Neuronal stem cell (in vitro differentiated cells): ENCODE measurements at regions not wholly inside any gene's neighbourhood (a gene's known extent, or its start where the extent isn't known, plus 50 kb on each side); places are given as distances from the start of the nearest gene placed in this dataset.

Experiments
- DNase-seq: peaks from one replicate; pipeline ENCODE4 v3.0.0-alpha.2; 2013; ENCODE audit warnings: low spot score
- H2AFZ ChIP-seq: one replicate; pipeline ENCODE4 v1.6.1; 2013; ENCODE audit warnings: mild to moderate bottlenecking, low read length, inconsistent platforms
- H2AK5ac ChIP-seq: 2 replicates; pipeline ENCODE4 v1.6.1; 2013; ENCODE audit warnings: low read depth, mild to moderate bottlenecking, inconsistent platforms, low read length, moderate library complexity, mixed read lengths
- H2BK120ac ChIP-seq: 2 replicates; pipeline ENCODE4 v1.6.1; 2013; ENCODE audit warnings: low read depth, mild to moderate bottlenecking, inconsistent platforms, low read length, moderate library complexity, mixed read lengths
- H2BK12ac ChIP-seq: one replicate; pipeline ENCODE4 v1.6.1; 2013; ENCODE audit warnings: low read length, inconsistent platforms
- H2BK15ac ChIP-seq: 2 replicates; pipeline ENCODE4 v1.6.1; 2013; ENCODE audit warnings: mild to moderate bottlenecking, low read length, inconsistent platforms, mixed read lengths
- H2BK5ac ChIP-seq: one replicate; pipeline ENCODE4 v1.6.1; 2013; ENCODE audit warnings: inconsistent platforms, mild to moderate bottlenecking, low read length, moderate library complexity
- H3K14ac ChIP-seq: one replicate; pipeline ENCODE4 v1.6.1; 2013; ENCODE audit warnings: low read length, inconsistent platforms
- H3K18ac ChIP-seq: 2 replicates; pipeline ENCODE4 v1.6.1; 2013; ENCODE audit warnings: low read length, inconsistent platforms
- H3K23ac ChIP-seq: 2 replicates; pipeline ENCODE4 v1.6.1; 2013; ENCODE audit warnings: low read depth, mild to moderate bottlenecking, mixed read lengths, low read length, inconsistent platforms; ENCODE audit not compliant: poor library complexity
- H3K27ac ChIP-seq: replicated peaks from 3 replicates; pipeline ENCODE4 v1.5.1; 2013; ENCODE audit warnings: low read length, inconsistent platforms
- H3K27me3 ChIP-seq, 3 experiments: 2 replicates each; pipeline ENCODE4 v1.6.1; 2013; ENCODE audit warnings: low read length in 3 of 3, mild to moderate bottlenecking in 2 of 3, inconsistent platforms in 1 of 3, low read depth in 1 of 3, mixed read lengths in 1 of 3, moderate library complexity in 1 of 3; ENCODE audit not compliant: control insufficient read depth in 3 of 3, insufficient read depth in 3 of 3
- H3K36me3 ChIP-seq, 2 donors: replicated peaks in 1 of 2; 2 replicates each; pipeline ENCODE4 v1.6.1; 2013; ENCODE audit warnings: low read length in 2 of 2; ENCODE audit not compliant: control insufficient read depth in 2 of 2, insufficient read depth in 2 of 2
- H3K4ac ChIP-seq: 2 replicates; pipeline ENCODE4 v1.6.1; 2013; ENCODE audit warnings: inconsistent platforms, mild to moderate bottlenecking, low read length, moderate library complexity
- H3K4me1 ChIP-seq, 2 donors: 1 replicate in 1 of 2; 2 replicates in 1 of 2; pipeline ENCODE4 v1.6.1; 2013; ENCODE audit warnings: low read length in 2 of 2, low read depth in 1 of 2; ENCODE audit not compliant: control insufficient read depth in 2 of 2, insufficient read depth in 1 of 2
- H3K4me2 ChIP-seq: one replicate; pipeline ENCODE4 v1.6.1; 2013; ENCODE audit warnings: mild to moderate bottlenecking, low read length, inconsistent platforms; ENCODE audit not compliant: insufficient read depth, poor library complexity, severe bottlenecking
- H3K4me3 ChIP-seq, 2 donors: 2 replicates each; pipeline ENCODE4 v1.5.1; 2013; ENCODE audit warnings: low read length in 2 of 2, mild to moderate bottlenecking in 2 of 2, inconsistent platforms in 1 of 2, moderate library complexity in 1 of 2
- H3K79me1 ChIP-seq: one replicate; pipeline ENCODE4 v1.6.1; 2013; ENCODE audit warnings: low read depth, mild to moderate bottlenecking, inconsistent platforms, low read length, moderate library complexity
- H3K9ac ChIP-seq: one replicate; pipeline ENCODE4 v1.6.1; 2013; ENCODE audit warnings: mild to moderate bottlenecking, low read depth, low read length, inconsistent platforms; ENCODE audit not compliant: poor library complexity
- H3K9me3 ChIP-seq, 2 donors: replicated peaks in 1 of 2; 2 replicates each; pipeline versions ENCODE3 to v1.6.1; 2013; ENCODE audit warnings: low read length in 2 of 2, mild to moderate bottlenecking in 2 of 2, inconsistent platforms in 1 of 2, low read depth in 1 of 2, mixed read lengths in 1 of 2, moderate library complexity in 1 of 2; ENCODE audit not compliant: control insufficient read depth in 2 of 2, insufficient read depth in 1 of 2
- H4K8ac ChIP-seq: one replicate; pipeline ENCODE4 v1.6.1; 2013; ENCODE audit warnings: low read depth, mild to moderate bottlenecking, inconsistent platforms, low read length, moderate library complexity
- H4K91ac ChIP-seq: one replicate; pipeline ENCODE4 v1.6.1; 2013; ENCODE audit warnings: low read length, low read depth, mild to moderate bottlenecking, inconsistent platforms; ENCODE audit not compliant: poor library complexity
- WGBS, 2 donors: extraction: QIAGEN DNeasy Blood & Tissue Kit; methylation state at CpG; one replicate each; pipeline ENCODE4 v1.1.7; 2013; ENCODE audit warnings: missing lambda C conversion rate in 2 of 2, mixed read lengths in 1 of 2; ENCODE audit not compliant: insufficient read length in 2 of 2, insufficient replicate concordance in 1 of 2; ENCODE audit errors: extremely low coverage in 2 of 2; 5-methylcytosine and 5-hydroxymethylcytosine counted together

DNA sequence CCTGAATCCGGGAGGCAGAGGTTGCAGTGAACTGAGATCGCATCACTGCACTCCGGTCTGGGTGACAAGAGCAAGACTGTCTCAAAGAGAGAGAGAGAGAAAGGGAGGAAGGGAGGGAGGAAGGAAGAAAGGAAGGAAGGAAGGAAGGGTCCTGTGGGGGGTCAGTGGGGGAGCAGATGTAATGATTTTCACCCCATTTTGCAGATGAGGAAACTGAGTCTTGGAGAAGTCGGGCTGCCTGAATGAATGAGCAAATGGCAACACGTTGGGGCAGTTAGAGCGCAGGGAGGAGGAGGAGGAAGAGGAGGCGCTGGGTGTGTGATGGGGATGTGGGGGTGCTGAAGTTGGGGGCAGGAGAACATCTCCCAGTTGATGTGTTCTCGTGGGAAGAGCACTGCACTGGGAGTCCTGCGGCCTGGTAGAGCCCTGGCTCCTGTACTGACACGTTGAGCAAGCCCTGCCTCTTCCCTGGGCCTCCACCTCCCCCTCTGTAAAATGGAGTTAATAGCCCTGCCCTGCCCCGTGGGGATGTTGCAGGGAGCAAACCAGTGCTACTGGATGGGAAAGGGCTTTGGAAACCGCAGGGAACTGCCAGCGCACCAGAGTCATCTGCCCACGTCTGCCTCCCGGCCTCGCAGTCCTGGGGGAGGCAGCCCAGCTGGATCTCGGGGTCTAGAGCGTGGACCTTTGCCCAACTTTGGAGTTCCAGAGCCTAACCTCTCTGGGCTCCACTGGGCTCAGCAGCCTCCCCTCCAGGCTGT, 103.2 kb upstream of the CASZ1 start:
- peaks cover 0 to 63% (median 0%) of the 10 kb centered on the region in 3 experiments for H3K27me3 ChIP-seq
- H3K27ac ChIP-seq: no peak overlapping the region
- peak overlapping the region; percentile 12 for H3K9ac ChIP-seq
- H2BK120ac ChIP-seq: no peak overlapping the region
- no peak overlapping the region for H2AFZ ChIP-seq
- no peak overlapping the region for H2BK5ac ChIP-seq
- peak overlapping the region; percentile 74 for H4K8ac ChIP-seq
- no CpG with 5 or more reads among the region's 18 CpGs for WGBS, 2 donors
- no peak overlapping the region for H3K23ac ChIP-seq
- peak overlapping the region; percentile 96 for H2AK5ac ChIP-seq
- peak overlapping the region; percentile 60 for H2BK15ac ChIP-seq
- H2BK12ac ChIP-seq: no peak overlapping the region
- H3K4me1 ChIP-seq: peaks cover 19% of the 10 kb centered on the region in 2 donors
- no peaks in the 10 kb centered on the region for H3K79me1 ChIP-seq
- H3K4me2 ChIP-seq: no peak overlapping the region
- no peak overlapping the region for H3K4me3 ChIP-seq
- peak overlapping the region; percentile 52 for H3K18ac ChIP-seq
- peak overlapping the region; percentile 86 for H3K14ac ChIP-seq
- no peaks in the 10 kb centered on the region for H3K9me3 ChIP-seq
- no peak overlapping the region for H3K4ac ChIP-seq
- no peaks in the 10 kb centered on the region for H3K36me3 ChIP-seq
- no peak overlapping the region for H4K91ac ChIP-seq
- DNase-seq: no peak

DNA sequence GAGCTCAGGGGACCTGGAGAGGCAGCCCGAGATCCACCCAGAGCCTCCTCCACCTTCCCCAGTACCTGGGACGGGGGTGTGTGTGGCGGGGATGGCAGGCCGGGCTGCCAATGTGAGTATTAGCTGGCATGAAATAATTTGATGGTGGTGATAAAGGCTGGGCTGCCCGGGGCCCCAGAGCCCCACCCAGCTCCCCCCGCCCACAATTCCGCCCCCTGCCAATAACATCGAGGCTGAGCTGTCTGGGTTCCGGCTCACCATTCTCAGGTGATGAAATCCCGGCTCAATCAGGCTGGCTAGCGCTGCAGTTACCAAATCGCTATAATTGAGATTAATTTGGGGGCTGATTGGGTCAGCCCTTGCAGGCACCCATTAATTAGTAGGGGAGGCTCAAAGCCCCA, 103.8 kb upstream of the CASZ1 start:
- H3K4ac ChIP-seq: no peak overlapping the region
- H3K27me3 ChIP-seq: peaks cover 0 to 63% (median 0%) of the 10 kb centered on the region in 3 experiments
- WGBS, 2 donors: no CpG with 5 or more reads among the region's 12 CpGs
- H3K18ac ChIP-seq: peak overlapping the region; percentile 52
- no peak overlapping the region for H3K27ac ChIP-seq
- H2BK5ac ChIP-seq: no peak overlapping the region
- H3K23ac ChIP-seq: no peak overlapping the region
- H2BK120ac ChIP-seq: no peak overlapping the region
- H3K9ac ChIP-seq: no peak overlapping the region
- no peaks in the 10 kb centered on the region for H3K36me3 ChIP-seq
- H3K4me2 ChIP-seq: no peak overlapping the region
- H3K14ac ChIP-seq: no peak overlapping the region
- H3K79me1 ChIP-seq: no peaks in the 10 kb centered on the region
- H2AFZ ChIP-seq: no peak overlapping the region
- no peak overlapping the region for H4K8ac ChIP-seq
- peak overlapping the region; percentile 96 for H2AK5ac ChIP-seq
- H3K9me3 ChIP-seq: no peaks in the 10 kb centered on the region
- no peak for DNase-seq
- peak overlapping the region; percentile 60 for H2BK15ac ChIP-seq
- no peak overlapping the region for H3K4me3 ChIP-seq
- peaks cover 19 to 24% of the 10 kb centered on the region in 2 donors for H3K4me1 ChIP-seq
- H2BK12ac ChIP-seq: no peak overlapping the region
- H4K91ac ChIP-seq: no peak overlapping the region

DNA sequence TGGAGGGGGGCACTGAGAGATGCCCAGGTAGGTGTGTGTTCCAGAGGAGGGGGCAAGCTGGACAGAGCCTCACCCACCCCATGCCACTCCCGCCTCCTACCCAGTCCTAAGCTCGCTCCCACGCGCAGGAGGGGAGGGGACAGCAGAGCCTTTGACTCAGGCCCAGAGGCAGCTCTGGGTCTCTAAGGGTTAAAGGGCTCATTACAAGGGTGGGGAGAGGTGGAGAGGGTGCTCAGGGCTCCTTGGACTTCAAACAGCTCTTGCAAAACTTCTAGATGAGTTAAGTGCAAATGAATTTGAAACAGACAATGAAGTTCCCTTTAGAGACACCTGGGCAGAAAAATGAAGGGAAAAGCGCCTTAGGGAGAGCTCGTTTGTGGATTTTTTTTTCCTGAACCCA, 104.2 kb upstream of the CASZ1 start:
- Histone ChIP-seq H3K27ac (no peak overlapping the region), H2BK12ac (no peak overlapping the region)

DNA sequence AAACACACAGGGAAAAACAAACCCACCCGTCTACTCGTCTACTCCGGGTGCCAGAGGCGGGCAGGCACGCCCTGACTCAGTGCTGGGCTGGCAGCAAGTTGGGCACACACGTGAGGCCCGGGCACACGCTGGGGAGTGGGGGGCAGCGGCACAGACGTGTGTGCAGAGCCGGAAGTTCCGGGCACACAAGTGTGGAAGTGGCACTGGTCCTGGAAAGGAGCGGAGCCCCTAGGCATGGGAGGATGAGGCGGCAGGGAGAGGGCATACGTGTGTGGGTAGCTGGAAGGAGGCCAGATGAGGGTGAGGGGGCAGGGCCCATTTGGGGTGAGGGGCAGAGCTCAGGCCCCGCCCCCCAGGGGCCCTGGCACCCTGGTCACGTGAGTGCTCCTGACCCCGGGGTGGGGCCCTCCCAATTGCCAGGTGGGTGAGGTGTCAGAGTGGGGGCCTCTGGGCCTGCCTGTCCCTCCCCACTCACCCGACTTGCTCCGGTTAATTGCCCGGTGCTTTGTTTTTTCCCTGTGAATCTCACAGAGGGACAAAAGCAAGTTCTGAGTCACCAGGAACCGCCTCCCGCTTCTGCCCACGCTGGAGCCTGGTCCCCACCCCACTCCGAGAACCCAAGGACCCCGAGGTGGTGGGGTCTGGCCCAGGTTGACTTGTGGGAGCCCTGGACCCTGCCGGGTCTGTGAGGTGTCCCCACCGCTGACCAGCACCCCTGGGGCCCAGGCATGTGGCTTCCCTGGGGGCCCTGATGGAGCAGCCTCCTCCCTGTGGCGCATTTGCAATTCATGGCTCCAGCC, 104.8 kb upstream of the CASZ1 start:
- Histone ChIP-seq H3K4me2 (no peak overlapping the region), H4K91ac (no peak overlapping the region), H3K9me3 (no peaks in the 10 kb centered on the region), H2AFZ (peak overlapping the region; percentile 33), H3K9ac (peak overlapping the region; percentile 79), H2BK120ac (no peak overlapping the region), H3K4me3 (peak overlapping the region in 1 of 2 donors; percentile 58), H3K23ac (peak overlapping the region; percentile 37), H3K27me3 (peaks cover 0 to 68% (median 0%) of the 10 kb centered on the region in 3 experiments), H2AK5ac (peak overlapping the region; percentile 99), H2BK15ac (peak overlapping the region; percentile 87), H3K79me1 (no peaks in the 10 kb centered on the region), H3K18ac (peak overlapping the region; percentile 61), H4K8ac (no peak overlapping the region), H3K4me1 (peaks cover 19 to 27% of the 10 kb centered on the region in 2 donors), H3K4ac (no peak overlapping the region), H3K14ac (no peak overlapping the region), H2BK5ac (peak overlapping the region; percentile 80), H3K36me3 (no peaks in the 10 kb centered on the region), H2BK12ac (peak overlapping the region; percentile 99), H3K27ac (no peak overlapping the region)
- no CpG with 5 or more reads among the region's 29 CpGs for WGBS, 2 donors
- no peak for DNase-seq

More for the DNA sequence above, 104.2 kb upstream of the CASZ1 start:
- Histone ChIP-seq H3K9ac (no peak overlapping the region), H4K91ac (no peak overlapping the region), H3K4me3 (no peak overlapping the region), H3K18ac (peak overlapping the region; percentile 31), H2AK5ac (peak overlapping the region; percentile 11), H4K8ac (no peak overlapping the region), H3K4me2 (no peak overlapping the region), H3K4ac (no peak overlapping the region), H2BK15ac (peak overlapping the region; percentile 60), H3K4me1 (peaks cover 19 to 27% of the 10 kb centered on the region in 2 donors), H2BK120ac (no peak overlapping the region), H3K14ac (no peak overlapping the region), H3K27me3 (peaks cover 0 to 64% (median 0%) of the 10 kb centered on the region in 3 experiments), H3K9me3 (no peaks in the 10 kb centered on the region), H2AFZ (peak overlapping the region; percentile 1), H3K23ac (no peak overlapping the region), H3K79me1 (no peaks in the 10 kb centered on the region), H3K36me3 (no peaks in the 10 kb centered on the region), H2BK5ac (no peak overlapping the region)
- WGBS, 2 donors: no CpG with 5 or more reads among the region's 6 CpGs
- DNase-seq: no peak
